GM18502 (cell line): ENCODE measurements at regions not wholly inside any gene's neighbourhood (a gene's known extent, or its start where the extent isn't known, plus 50 kb on each side); places are given as distances from the start of the nearest gene placed in this dataset.
"Not testable (repeated sequence)": the region's sequence is repeated elsewhere in the genome, so short reads cannot be mapped to it uniquely, and the experiment has no call there.

Source experiments
- ATAC-seq: cut with Tn5 transposase; IDR thresholded peaks from one replicate; pipeline ENCODE4 v1.9.1; 2021; ENCODE audit warnings: mild to moderate bottlenecking; ENCODE audit not compliant: unreplicated experiment, poor library complexity

DNA sequence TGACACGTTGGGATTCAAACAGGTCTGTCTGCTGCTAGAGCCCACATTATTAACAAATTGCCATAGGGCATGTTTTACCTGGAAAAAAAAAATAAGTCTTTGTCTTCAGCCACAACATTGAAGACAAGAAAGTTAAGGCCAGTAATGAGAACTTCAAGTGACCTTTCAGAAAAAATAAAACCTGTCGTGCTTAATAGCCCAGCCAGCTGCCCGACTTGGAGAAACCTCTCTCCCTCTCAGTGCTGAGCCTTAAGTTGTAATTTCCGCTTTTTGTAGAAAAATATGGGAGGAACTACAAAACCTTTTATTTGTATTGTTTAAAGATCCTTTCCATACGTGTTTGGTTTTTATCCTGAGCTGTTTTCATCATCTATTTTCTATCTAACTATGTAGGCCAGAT, 454.3 kb upstream of the SLITRK6 start:
- ATAC-seq, result not testable (repeated sequence)

DNA sequence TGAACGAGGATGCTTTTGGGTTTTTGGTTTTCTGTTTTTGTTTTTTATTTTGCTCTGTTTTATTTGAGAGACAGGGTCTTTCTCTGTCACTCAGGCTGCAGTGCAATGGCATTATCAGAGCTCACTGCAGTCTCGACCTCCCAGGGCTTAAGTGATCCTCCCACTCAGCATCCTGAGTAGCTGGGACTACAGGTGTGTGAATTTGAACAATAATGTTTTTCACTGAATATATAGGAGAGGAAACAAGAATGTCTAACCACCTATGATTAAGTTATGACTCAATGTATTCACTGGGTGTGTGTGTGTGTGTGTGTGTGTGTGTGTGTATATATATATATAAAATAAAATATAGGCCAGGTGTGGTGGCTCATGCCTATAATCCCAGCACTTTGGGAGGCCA, 456.6 kb upstream of the SLITRK6 start:
- ATAC-seq, result not testable (repeated sequence)

DNA sequence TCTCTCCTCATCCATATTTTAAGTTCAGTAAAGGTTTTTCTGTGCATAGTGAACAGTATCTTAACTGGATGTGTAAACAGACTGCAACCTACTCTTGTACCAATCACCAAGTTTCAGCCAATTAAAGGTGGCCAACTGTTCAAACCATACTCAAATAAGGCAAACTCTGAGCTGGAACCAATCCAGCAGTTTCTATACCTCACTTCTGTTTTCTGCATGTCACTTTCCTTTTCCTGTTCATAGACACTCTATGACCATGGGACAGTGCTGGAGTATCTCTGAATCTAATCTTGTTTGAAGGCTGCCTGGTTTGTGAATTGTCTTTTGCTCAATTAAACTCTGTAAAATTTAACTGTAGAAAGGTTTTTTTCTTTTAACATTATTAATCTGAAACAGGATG, 470.3 kb upstream of the SLITRK6 start:
- ATAC-seq, result no peak

DNA sequence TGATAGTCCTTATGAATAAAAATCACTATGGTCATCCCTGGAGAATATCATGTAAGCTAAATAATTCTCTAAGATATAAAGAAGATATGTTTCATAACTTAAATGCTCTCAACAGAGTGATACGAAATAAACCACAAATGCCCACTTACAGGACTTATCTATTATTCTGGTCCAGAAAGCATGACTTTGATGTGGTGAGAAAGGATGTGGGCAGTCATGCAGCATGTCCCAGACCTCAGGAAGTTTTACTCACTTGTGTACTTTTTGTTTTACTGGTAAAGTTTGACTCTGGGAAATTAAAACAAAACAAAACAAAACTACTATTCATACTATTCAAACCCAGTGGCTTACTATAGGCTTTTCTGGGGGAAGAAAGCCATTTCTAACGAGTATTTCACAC, 483.2 kb upstream of the SLITRK6 start:
- ATAC-seq, result no peak

DNA sequence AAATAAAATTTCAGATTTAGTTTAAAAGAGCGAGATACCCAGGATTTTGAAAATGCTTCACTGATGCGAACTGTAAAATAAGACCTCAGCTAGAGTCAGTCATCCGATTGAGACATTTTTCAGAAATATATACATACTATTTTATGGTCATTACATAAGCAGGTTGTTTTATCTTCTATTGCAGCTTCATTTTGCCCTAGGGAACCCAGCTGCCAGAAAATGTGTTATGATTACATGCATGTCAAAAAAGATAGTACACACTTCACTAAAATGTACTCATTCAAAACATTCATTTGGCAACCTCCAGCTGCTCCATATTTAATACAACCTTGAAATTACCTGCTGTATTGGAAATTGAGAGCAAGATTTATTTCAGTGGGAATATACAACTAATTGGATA, 483.8 kb upstream of the SLITRK6 start:
- ATAC-seq, result no peak

DNA sequence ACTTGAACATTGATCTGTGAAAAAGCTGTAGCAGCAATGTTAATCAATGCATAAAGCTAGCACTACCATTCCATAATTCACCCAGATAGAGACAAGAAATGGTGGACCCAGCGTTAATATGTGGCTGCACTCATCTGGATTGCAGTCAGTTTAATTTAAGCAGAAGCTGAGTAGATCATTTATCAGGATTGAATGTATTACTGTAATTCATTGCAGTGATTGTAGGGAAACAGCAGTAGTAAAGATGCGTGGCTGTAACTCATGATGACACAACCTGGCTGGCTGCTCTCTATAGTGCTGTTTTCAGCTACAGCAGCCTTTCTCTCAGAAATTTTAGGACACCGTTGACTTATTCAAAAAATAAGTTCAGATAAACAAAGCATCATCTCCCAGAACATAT, 499.5 kb upstream of the SLITRK6 start:
- ATAC-seq, result no peak

DNA sequence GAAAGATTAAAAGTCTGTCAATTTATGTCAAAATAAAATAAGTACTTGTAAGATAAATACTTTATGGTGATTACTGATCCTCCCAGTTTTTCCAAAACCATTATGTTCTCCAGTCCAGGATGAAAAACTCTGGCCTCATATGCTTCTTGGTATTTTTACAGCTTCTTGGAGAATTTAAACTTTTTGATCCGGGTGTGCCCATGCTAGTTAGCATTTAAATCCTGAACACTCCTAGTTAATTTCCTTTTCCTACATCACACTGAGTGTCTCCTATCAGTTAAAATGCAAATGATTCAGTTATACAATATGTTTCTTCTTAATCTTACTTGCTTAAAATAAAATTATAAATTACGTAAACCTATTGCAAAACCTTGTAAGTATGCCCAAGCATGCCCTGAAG, 499.9 kb upstream of the SLITRK6 start:
- no peak for ATAC-seq

DNA sequence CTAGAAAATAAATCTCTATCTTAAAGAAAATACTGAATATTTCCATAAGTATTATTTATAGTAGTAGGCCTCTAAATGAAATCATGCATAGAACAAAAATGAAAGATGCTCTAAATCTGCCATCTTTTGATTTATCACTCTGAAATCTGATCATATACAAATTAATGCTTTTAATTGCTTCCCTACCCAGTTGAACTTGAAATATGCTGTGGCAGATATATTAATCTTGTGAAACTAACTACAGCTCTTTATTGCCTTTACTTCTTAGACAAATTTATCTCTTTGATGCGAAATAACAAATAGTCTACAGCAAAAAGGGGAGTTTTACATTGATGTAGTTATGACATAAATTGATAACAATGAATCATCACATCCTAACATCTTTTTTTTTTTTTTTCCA, 510.7 kb upstream of the SLITRK6 start:
- ATAC-seq, result no peak

DNA sequence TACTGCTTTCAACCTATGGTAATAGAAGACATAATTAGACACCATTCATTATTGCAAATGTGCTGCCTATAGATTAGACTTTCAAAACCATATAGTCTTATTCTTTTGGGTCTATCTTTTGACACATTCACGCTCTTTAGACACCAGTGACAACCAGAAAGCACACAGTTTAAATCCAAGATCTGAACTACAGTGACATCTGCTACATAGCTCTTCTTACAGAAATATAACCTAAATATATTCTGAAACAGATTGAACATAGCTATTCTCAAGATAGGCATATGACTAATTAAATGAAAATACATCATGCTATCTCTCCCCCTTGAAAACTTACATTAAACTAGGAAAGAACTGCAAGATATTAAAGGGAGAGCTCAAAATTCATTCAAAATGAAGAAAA, 514.2 kb upstream of the SLITRK6 start:
- no peak for ATAC-seq

DNA sequence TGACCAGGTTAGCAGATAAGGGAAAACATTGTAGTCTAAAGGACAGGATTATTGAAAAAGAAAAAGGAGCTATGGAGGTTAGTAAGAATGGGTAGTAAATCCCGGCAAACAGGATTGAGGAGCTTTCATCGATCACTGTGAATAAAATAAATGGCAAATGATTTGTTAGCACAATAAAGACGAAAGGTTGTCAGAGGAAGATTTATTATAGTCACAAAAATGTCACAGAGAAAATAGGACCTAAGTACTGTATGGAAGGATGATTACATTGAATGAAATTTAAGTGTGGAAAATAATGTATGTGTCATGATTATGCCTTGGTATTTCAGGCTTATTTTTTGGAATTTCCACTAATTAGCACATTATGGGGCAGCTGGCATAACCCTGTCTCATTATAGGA, 519.2 kb upstream of the SLITRK6 start:
- no peak for ATAC-seq

DNA sequence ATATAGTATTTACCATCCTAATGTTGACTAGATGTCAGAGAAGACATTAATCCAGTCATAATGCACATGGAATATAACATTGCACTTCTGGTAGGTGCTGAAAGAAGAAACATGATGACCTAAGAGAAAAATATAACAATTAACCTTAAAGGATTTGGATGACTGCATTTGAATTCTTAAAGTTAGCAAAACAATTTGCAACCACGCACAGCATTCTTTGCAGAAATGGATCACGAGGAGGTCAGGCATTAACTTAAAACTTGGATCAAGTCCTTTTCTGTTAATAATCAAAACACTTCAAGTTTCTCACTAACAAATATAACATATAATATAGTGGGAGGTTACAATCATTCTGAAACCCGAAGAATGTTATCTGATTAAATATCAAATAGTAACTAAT, 525.0 kb upstream of the SLITRK6 start:
- no peak for ATAC-seq

DNA sequence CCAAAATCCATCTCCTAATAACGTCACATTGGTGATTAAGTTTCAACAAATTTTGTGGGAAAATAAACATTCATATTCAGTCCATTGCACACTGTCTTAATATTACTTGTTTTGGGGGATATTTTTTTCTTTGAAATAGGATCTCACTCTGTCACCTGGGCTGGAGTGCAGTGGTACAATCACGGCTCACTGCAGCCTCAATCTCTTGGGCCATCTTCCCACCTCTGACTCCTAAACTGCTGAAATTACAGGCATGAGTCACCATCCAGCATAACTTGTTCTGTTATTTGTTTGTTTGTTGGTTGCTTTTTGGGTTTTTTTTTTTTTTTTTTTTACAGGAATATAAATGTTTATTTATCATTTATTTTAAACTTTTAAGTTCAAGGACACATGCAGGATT, 556.1 kb upstream of the SLITRK6 start:
- no peak for ATAC-seq

DNA sequence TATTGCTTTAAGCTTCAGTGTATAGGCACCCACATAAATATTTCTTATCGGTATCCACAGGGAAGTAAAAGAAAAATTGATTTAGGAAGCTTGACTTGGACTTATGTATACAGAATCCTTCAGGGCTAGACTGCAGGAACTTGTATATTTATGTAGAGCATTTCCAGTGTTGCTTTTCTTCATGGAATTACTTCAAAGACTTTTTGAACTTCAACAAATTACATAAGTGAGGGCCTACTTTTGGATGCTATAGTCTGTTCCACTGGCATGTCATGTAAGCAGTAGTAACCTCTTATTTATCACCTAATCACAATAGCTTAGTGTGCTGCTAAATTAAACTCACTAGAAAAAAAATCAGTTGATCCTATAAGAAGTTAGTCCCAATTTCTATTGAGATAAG, 557.9 kb upstream of the SLITRK6 start:
- ATAC-seq, result no peak

DNA sequence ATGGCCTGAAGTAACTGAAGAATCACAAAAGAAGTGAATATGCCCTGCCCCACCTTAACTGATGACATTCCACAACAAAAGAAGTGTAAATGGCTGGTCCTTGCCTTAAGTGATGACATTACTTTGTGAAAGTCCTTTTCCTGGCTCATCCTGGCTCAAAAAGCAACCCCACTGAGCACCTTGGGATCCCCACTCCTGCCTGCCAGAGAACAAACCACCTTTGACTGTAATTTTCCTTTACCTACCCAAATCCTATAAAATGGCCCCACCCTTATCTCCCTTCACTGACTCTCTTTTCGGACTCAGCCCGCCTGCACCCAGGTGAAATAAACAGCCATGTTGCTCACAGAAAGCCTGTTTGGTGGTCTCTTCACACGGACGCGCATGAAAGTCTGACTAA, 564.5 kb upstream of the SLITRK6 start:
- not testable (repeated sequence) for ATAC-seq

DNA sequence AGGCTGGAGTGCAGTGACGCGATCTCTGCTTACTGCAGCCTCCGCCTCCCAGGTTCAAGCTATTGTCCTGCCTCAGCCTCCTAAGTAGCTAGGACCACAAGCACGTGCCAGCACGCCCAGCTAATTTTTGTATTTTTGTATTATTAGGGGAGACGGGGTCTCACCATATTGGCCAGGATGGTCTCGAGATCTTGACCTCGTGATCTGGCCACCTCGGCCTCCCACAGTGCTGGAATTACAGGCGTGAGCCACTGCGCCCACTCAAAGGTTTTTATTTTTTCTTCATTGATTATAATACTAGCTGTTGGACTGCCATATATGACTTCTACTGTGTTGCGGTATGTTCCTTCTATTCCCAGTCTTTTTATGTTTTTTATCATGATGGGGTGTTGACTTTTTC, 569.7 kb upstream of the SLITRK6 start:
- ATAC-seq, result no peak

DNA sequence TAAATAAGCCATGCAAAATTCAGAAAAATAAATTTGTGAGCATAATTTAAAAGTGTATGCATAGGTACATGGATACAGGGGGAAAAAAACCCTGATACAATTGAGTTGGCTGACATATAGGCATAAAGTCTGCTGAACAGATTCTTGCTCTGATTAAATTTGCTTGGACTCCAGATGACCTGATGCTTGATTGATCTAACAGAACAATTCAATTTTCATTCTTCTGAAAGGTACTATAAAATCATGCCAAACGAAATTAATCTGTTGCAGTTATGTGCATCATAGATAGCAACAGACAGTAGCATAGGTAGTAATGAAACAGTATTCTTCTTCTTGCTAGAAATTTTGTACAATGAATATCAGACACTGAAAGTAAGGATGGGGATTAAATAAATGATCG, 578.2 kb upstream of the SLITRK6 start:
- no peak for ATAC-seq

DNA sequence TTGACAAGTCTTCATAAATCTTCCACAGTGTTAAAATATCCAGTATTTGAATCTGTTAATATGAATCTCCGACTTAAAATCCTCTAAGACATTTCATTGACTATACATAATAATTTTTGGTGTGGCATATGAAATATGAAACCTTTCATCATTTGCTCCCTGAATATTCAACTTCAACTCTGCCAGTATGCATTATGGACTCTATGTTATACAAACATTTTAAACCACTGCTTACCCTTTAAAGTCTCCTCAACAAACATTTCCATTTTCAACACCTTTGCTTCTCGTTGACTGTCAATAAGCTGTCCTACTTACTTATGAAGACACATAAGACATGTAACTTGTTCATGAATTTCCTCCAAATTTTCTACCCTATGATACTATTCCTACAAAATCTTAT, 579.4 kb upstream of the SLITRK6 start:
- no peak for ATAC-seq

DNA sequence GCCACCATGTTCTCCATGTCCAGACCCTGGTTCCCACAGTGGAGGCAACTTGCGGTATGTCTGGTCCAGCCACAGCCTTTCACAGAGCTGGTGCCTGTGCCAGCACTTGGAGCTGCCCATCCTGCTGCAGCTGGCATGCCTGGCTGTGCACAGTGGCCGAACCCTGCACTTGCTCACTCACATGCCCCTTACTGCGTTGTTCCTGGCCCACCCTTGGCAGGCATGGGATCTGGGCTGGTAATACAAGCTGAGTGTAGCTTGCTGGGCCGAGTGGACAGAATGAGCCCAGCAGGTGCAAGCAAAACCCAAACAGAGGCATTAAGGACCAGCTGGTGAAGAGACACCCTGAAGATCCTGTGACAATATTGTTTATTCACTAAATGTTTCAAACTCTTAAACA, 583.9 kb upstream of the SLITRK6 start:
- ATAC-seq, result no peak

DNA sequence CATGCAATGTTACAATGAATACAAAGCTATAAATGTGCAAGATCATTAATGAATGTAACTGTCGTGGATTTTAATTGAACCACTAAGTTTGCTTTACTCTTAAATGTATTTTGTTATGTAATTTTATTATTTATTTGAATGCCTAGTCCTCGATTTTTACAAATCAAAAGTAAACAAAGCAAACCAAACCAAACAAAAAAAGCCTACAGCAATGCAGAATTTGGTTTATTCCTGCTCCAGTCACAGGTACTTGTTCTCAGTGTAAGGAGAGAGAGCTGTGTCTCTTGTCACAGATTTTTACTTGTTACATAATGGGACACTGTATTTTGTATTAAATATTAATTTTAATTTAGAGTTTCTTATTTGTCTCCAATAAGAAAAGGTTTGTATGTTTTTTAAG, 584.3 kb upstream of the SLITRK6 start:
- no peak for ATAC-seq

DNA sequence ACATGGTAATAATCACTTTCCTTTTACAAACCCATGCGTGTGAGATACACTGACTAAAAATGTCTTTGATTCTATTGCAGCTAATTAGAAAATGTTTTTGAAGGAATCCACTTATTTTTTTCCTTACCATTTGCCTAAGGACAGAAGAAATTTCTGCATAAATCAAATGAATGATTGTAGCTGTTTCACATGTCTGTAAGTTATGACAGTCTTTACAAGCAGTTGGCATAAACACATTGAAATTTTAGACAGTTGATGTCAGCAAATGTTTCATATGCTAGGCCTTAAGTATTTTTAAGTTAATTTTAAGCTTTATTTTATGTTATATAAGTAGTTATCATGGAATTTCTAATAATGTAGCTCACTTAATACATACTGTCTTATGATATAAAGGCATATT, 598.4 kb upstream of the SLITRK6 start:
- no peak for ATAC-seq

DNA sequence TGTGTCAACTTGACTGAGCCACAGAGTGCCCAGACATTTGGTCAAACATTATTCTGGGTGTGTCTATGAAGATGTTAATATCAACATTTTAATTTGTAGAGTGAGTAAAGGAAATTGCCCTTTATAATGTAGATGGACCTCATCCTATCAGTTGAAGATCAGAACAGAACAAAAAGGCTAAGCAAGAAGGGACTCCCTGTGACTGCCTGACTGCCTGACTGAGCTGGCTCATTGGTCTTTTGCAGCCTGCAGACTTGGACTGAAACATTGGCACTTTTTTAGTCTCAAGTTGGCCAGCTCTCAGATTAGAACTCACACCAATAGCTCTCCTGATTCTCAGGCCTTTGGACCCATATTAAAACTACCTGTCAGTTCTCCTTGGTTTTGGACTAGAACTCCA, 600.4 kb upstream of the SLITRK6 start:
- no peak for ATAC-seq

DNA sequence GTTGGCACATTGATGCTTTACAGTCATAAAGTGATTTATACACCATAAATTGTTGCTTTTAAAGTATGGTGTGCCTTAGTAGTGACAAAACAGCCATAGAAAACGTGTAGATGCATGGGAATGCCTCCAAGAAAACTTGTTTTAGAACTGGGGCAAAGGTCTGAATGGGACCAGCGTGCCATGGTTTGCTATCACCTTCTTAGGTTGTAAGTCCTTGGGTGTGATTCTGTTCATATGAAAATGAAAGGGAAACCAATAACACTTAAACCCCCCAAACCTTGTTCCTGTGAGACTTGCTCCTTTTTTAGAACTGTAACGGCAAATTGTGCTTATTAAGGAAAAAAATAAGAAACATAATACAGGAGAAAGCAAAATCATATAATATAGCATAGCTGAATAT, 603.3 kb upstream of the SLITRK6 start:
- no peak for ATAC-seq

DNA sequence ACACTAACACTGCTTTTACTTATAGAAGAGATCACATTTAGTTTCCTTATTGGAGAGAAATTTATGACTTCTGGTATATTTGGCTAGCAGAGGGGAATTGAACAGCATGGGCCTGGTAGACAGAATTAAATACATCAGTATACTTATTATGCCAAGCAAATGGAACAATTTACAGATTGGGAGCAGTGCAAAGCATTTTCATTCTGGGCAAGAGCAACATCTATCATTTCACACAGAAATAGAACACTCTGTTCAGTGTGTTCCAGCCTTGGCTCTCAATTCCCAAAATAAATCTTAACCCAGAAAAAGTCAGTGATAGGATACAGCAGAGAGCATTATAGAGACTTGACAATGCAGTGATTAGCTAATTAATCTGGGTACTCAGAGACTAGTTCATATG, 604.0 kb upstream of the SLITRK6 start:
- ATAC-seq, result no peak
